MM.1S (cell line): ENCODE measurements at regions not wholly inside any gene's neighbourhood (a gene's known extent, or its start where the extent isn't known, plus 50 kb on each side); places are given as distances from the start of the nearest gene placed in this dataset.

Experiments used
- CTCF ChIP-seq: fragments of 300-600 bp; sonication (generic); IDR thresholded peaks from 2 replicates; pipeline ENCODE4 v1.5.1; 2016; ENCODE audit warnings: antibody characterized with exemption, low read length, mixed read lengths
- EZH2 ChIP-seq: fragments of 300-600 bp; sonication (generic); optimal IDR thresholded peaks from 2 replicates; pipeline ENCODE3; 2017; ENCODE audit warnings: low read depth, mild to moderate bottlenecking, antibody characterized with exemption, low read length, mixed read lengths
- EZH2phosphoT487 ChIP-seq: fragments of 300-600 bp; sonication (generic); IDR thresholded peaks from 2 replicates; pipeline ENCODE4 v1.6.1; 2018; ENCODE audit warnings: antibody characterized with exemption, low read length

- TF ChIP-seq CTCF (no peak), EZH2 (no peak), EZH2phosphoT487 (no peak)
These were observed 193.4 kb downstream of the SEMA6A start for GRCh38 chr5:116381201-116381600.
